SK-N-SH treated with all-trans-retinoic acid at 6 μM for 48 hours (cell line): ENCODE measurements at regions not wholly inside any gene's neighbourhood (a gene's known extent, or its start where the extent isn't known, plus 50 kb on each side); places are given as distances from the start of the nearest gene placed in this dataset.

Experiments
- ARNTL ChIP-seq: fragments of 450-650 bp; formaldehyde crosslinking; IDR thresholded peaks from 2 replicates; pipeline ENCODE4 v1.5.0; 2020; ENCODE audit warnings: low read depth, mild to moderate bottlenecking, moderate library complexity, borderline replicate concordance
- CSDC2 ChIP-seq: fragments of 250-450 bp; sonication (Bioruptor Pico); IDR thresholded peaks from 2 replicates; pipeline ENCODE4 v1.5.0; 2020; ENCODE audit warnings: mild to moderate bottlenecking, moderate library complexity
- CSRNP3 ChIP-seq: fragments of 250-450 bp; sonication (Bioruptor Pico); IDR thresholded peaks from 2 replicates; pipeline ENCODE4 v1.5.1; 2021; ENCODE audit warnings: mild to moderate bottlenecking, moderate library complexity
- GLIS3 ChIP-seq: fragments of 250-450 bp; sonication (Bioruptor Pico); IDR thresholded peaks from 2 replicates; pipeline ENCODE4 v1.5.0; 2020; ENCODE audit warnings: mild to moderate bottlenecking, moderate library complexity
- POU6F1 ChIP-seq: fragments of 250-450 bp; sonication (Bioruptor Pico); IDR thresholded peaks from 2 replicates; pipeline ENCODE4 v1.8.0; 2021; ENCODE audit warnings: low read depth, mild to moderate bottlenecking, moderate library complexity, borderline replicate concordance
- RARB ChIP-seq: fragments of 250-450 bp; sonication (Bioruptor Pico); IDR thresholded peaks from 2 replicates; pipeline ENCODE4 v1.8.0; 2021; ENCODE audit warnings: mild to moderate bottlenecking, moderate library complexity
- TF ChIP-seq, protein P1 (sequence below): fragments of 250-450 bp; sonication (Bioruptor Pico); IDR thresholded peaks from 2 replicates; pipeline ENCODE4 v1.5.1; 2020; ENCODE audit warnings: low read depth, mild to moderate bottlenecking, moderate library complexity

DNA sequence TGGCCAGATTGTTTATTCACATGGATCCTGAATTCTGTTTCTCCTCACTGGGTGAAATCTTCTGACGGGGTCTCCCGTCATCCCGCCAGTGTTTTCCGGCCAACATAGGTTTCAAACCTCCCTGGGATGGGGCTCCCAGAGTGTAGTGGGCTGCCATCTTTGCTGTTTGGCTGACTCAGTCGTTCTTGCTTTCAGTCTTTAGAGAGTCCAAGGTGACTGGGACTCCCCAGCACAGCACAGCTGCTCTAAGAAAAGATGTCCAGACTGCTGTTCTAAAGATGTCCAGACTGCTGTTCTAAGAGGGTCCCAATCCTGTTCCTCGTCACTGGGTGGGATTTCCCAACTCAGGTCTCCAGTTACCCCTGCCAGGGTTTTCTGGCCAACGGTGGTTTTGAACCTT lies 801.9 kb upstream of the IGFBP3 start:
- TF ChIP-seq GLIS3 (no peak), CSRNP3 (CRISPR knock-in tag) (no peak), ARNTL (CRISPR knock-in tag) (no peak), CSDC2 (no peak), RARB (no peak), POU6F1 (CRISPR knock-in tag) (no peak)
- TF ChIP-seq, protein P1, sequence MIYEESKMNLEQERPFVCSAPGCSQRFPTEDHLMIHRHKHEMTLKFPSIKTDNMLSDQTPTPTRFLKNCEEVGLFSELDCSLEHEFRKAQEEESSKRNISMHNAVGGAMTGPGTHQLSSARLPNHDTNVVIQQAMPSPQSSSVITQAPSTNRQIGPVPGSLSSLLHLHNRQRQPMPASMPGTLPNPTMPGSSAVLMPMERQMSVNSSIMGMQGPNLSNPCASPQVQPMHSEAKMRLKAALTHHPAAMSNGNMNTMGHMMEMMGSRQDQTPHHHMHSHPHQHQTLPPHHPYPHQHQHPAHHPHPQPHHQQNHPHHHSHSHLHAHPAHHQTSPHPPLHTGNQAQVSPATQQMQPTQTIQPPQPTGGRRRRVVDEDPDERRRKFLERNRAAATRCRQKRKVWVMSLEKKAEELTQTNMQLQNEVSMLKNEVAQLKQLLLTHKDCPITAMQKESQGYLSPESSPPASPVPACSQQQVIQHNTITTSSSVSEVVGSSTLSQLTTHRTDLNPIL (CRISPR knock-in tag): no peak
